HG03108 (cell line): ENCODE measurements at regions not wholly inside any gene's neighbourhood (a gene's known extent, or its start where the extent isn't known, plus 50 kb on each side); places are given as distances from the start of the nearest gene placed in this dataset.
"Not testable (repeated sequence)": the region's sequence is repeated elsewhere in the genome, so short reads cannot be mapped to it uniquely, and the experiment has no call there.

Experiments used
- ATAC-seq: cut with Tn5 transposase; IDR thresholded peaks from one replicate; pipeline ENCODE4 v1.9.1; 2021; ENCODE audit warnings: moderate library complexity; ENCODE audit not compliant: unreplicated experiment

GRCh38 chr9:30299126-30299780 lies 2085.2 kb upstream of the ACO1 start:
- ATAC-seq = no peak

- no peak for ATAC-seq
These were observed 2083.0 kb upstream of the ACO1 start for GRCh38 chr9:30301271-30301963.

- no peak for ATAC-seq
These were observed 2073.7 kb upstream of the ACO1 start for GRCh38 chr9:30310711-30311110.

GRCh38 chr9:30329431-30329830 lies 2055.0 kb upstream of the ACO1 start:
- ATAC-seq = no peak

- ATAC-seq = no peak
These were observed 2035.5 kb upstream of the ACO1 start for GRCh38 chr9:30348904-30349303.

- ATAC-seq = no peak
These were observed 2034.6 kb upstream of the ACO1 start for GRCh38 chr9:30349526-30350513.

GRCh38 chr9:30356221-30356620 lies 2028.2 kb upstream of the ACO1 start:
- no peak for ATAC-seq

- no peak for ATAC-seq
These were observed 2022.1 kb upstream of the ACO1 start for GRCh38 chr9:30362373-30362772.

GRCh38 chr9:30366140-30366539 lies 2018.3 kb upstream of the ACO1 start:
- ATAC-seq = not testable (repeated sequence)

- no peak for ATAC-seq
These were observed 2002.2 kb upstream of the ACO1 start for GRCh38 chr9:30382271-30382670.

GRCh38 chr9:30410273-30410672 lies 1974.2 kb upstream of the ACO1 start:
- ATAC-seq = no peak

- ATAC-seq = no peak
These were observed 1972.9 kb upstream of the ACO1 start for GRCh38 chr9:30411571-30411970.

- no peak for ATAC-seq
These were observed 1925.3 kb upstream of the ACO1 start for GRCh38 chr9:30459156-30459555.

GRCh38 chr9:30476826-30477225 lies 1907.6 kb upstream of the ACO1 start:
- no peak for ATAC-seq

- no peak for ATAC-seq
These were observed 1905.8 kb upstream of the ACO1 start for GRCh38 chr9:30478684-30479083.

GRCh38 chr9:30482499-30482898 lies 1901.9 kb upstream of the ACO1 start:
- ATAC-seq = no peak

- ATAC-seq = no peak
These were observed 1899.8 kb upstream of the ACO1 start for GRCh38 chr9:30484690-30485089.

GRCh38 chr9:30504502-30504905 lies 1879.9 kb upstream of the ACO1 start:
- ATAC-seq = no peak

- no peak for ATAC-seq
These were observed 1879.1 kb upstream of the ACO1 start for GRCh38 chr9:30505311-30505710.

- no peak for ATAC-seq
These were observed 1877.7 kb upstream of the ACO1 start for GRCh38 chr9:30506749-30507148.

- no peak for ATAC-seq
These were observed 1877.3 kb upstream of the ACO1 start for GRCh38 chr9:30507166-30507565.

GRCh38 chr9:30511666-30512065 lies 1872.8 kb upstream of the ACO1 start:
- no peak for ATAC-seq
